H1 (cell line): ENCODE measurements at regions not wholly inside any gene's neighbourhood (a gene's known extent, or its start where the extent isn't known, plus 50 kb on each side); places are given as distances from the start of the nearest gene placed in this dataset.

Experiments used
- CTCF ChIA-PET: fragments of 300-600 bp; sonication (Branson Sonifier 250); formaldehyde crosslinking; loops from one replicate; lab custom pipeline; 2021; ENCODE audit not compliant: partially characterized antibody; lab: Charles Lee
- POLR2A ChIA-PET: fragments of 300-600 bp; sonication (Branson Sonifier 250); formaldehyde crosslinking; loops from one replicate; lab custom pipeline; 2021; ENCODE audit warnings: inconsistent platforms; ENCODE audit not compliant: partially characterized antibody; lab: Charles Lee
- DNase-seq, 2 experiments: peaks; one replicate each; pipeline versions ENCODE4 v3.0.0 to v3.0.0-alpha.2; 2010 to 2022; ENCODE audit warnings: low spot score in 2 of 2, low read depth in 1 of 2, mixed read lengths in 1 of 2
- FAIRE-seq: peaks from 2 replicates; lab custom pipeline; 2011; peaks lifted over from hg19 to GRCh38; lab: Jason Lieb, UNC
- H2AFZ ChIP-seq: 2 replicates; pipeline ENCODE4 v1.8.1; 2012; ENCODE audit warnings: low read length, inconsistent platforms
- H2AK5ac ChIP-seq: 2 replicates; pipeline ENCODE4 v1.6.1; 2013; ENCODE audit warnings: low read depth, low read length
- H2BK120ac ChIP-seq: replicated peaks from 2 replicates; pipeline ENCODE3; 2013; ENCODE audit warnings: low read depth, low read length, inconsistent platforms
- H2BK12ac ChIP-seq: 2 replicates; pipeline ENCODE4 v1.6.1; 2013; ENCODE audit warnings: low read depth, low read length
- H2BK15ac ChIP-seq: 2 replicates; pipeline ENCODE4 v1.6.1; 2013; ENCODE audit warnings: low read length
- H2BK20ac ChIP-seq: 2 replicates; pipeline ENCODE4 v1.6.1; 2013; ENCODE audit warnings: low read length
- H2BK5ac ChIP-seq: 2 replicates; pipeline ENCODE4 v1.6.1; 2013; ENCODE audit warnings: low read depth, low read length
- H3K14ac ChIP-seq: 2 replicates; pipeline ENCODE4 v1.6.1; 2013; ENCODE audit warnings: inconsistent platforms; ENCODE audit not compliant: insufficient read length
- H3K18ac ChIP-seq: 2 replicates; pipeline ENCODE4 v1.6.1; 2013; ENCODE audit warnings: low read length; ENCODE audit errors: extremely low read depth
- H3K23ac ChIP-seq: 2 replicates; pipeline ENCODE4 v1.6.1; 2013; ENCODE audit warnings: inconsistent platforms; ENCODE audit not compliant: insufficient read length
- H3K23me2 ChIP-seq: 2 replicates; pipeline ENCODE4 v1.6.1; 2013; ENCODE audit warnings: low read depth, low read length
- H3K27ac ChIP-seq: 2 replicates; pipeline ENCODE4 v1.6.1; 2011; ENCODE audit warnings: low read depth, low read length, inconsistent platforms
- H3K27me3 ChIP-seq, 4 experiments: replicated peaks in 1 of 4; 1 replicate in 1 of 4; 2 replicates in 3 of 4; pipeline versions ENCODE4 v1.6.1 to v1.8.1; 2011 to 2013; ENCODE audit warnings: low read length in 3 of 4, mild to moderate bottlenecking in 3 of 4, inconsistent platforms in 2 of 4, mixed read lengths in 2 of 4, moderate library complexity in 1 of 4; ENCODE audit not compliant: control insufficient read depth in 3 of 4, insufficient read depth in 3 of 4; ENCODE audit errors: extremely low read depth in 1 of 4
- H3K36me3 ChIP-seq, 4 experiments: 2 replicates each; pipeline versions ENCODE4 v1.6.1 to v1.8.1; 2011 to 2013; ENCODE audit warnings: mild to moderate bottlenecking in 4 of 4, low read length in 3 of 4, moderate library complexity in 2 of 4, control low read depth in 1 of 4, inconsistent platforms in 1 of 4; ENCODE audit not compliant: insufficient read depth in 4 of 4, control insufficient read depth in 2 of 4
- H3K4ac ChIP-seq: replicated peaks from 2 replicates; pipeline ENCODE3; 2013; ENCODE audit warnings: low read length, low read depth, mixed read lengths, inconsistent platforms; ENCODE audit not compliant: insufficient read length
- H3K4me1 ChIP-seq, 4 experiments: replicated peaks in 1 of 4; 1 replicate in 1 of 4; 2 replicates in 3 of 4; pipeline versions ENCODE4 v1.6.1 to v1.8.1; 2011 to 2013; ENCODE audit warnings: low read length in 3 of 4, inconsistent platforms in 2 of 4, mixed read lengths in 1 of 4; ENCODE audit not compliant: insufficient read depth in 4 of 4, control insufficient read depth in 3 of 4
- H3K4me2 ChIP-seq, 2 experiments: 2 replicates each; pipeline versions ENCODE4 v1.6.1 to v1.8.1; 2011 to 2013; ENCODE audit warnings: low read depth in 2 of 2, low read length in 2 of 2, control low read depth in 1 of 2, inconsistent platforms in 1 of 2, mild to moderate bottlenecking in 1 of 2; ENCODE audit not compliant: insufficient read depth in 1 of 2
- H3K4me3 ChIP-seq, 4 experiments: fragments of 200-600, 300-600 bp in 1 of 4; sonication (generic), shearing (Covaris generic), sonication (Bioruptor Twin) in 1 of 4; 2 replicates each; pipeline versions ENCODE4 v1.5.1 to v1.8.1; 2011 to 2016; ENCODE audit warnings: low read length in 4 of 4, low read depth in 3 of 4, control low read depth in 2 of 4, inconsistent platforms in 2 of 4, mild to moderate bottlenecking in 2 of 4, mixed read lengths in 1 of 4, moderate library complexity in 1 of 4; ENCODE audit not compliant: insufficient read depth in 2 of 4; ENCODE audit errors: extremely low read depth in 1 of 4
- H3K56ac ChIP-seq: replicated peaks from 2 replicates; pipeline ENCODE3; 2013; ENCODE audit warnings: low read depth, mild to moderate bottlenecking, mixed read lengths, low read length, inconsistent platforms; ENCODE audit not compliant: insufficient read length
- H3K79me1 ChIP-seq: 2 replicates; pipeline ENCODE4 v1.6.1; 2013; ENCODE audit warnings: low read depth, low read length, control low read depth
- H3K79me2 ChIP-seq, 2 experiments: 2 replicates each; pipeline versions ENCODE4 v1.6.1 to v1.8.1; 2012 to 2013; ENCODE audit warnings: low read length in 2 of 2, mild to moderate bottlenecking in 2 of 2, inconsistent platforms in 1 of 2; ENCODE audit not compliant: insufficient read depth in 2 of 2, control insufficient read depth in 1 of 2
- H3K9ac ChIP-seq, 4 experiments: replicated peaks in 1 of 4; 1 replicate in 1 of 4; 2 replicates in 3 of 4; pipeline versions ENCODE4 v1.6.1 to v1.8.1; 2011 to 2013; ENCODE audit warnings: low read depth in 3 of 4, low read length in 3 of 4, control low read depth in 2 of 4, mild to moderate bottlenecking in 2 of 4, moderate library complexity in 2 of 4, inconsistent platforms in 1 of 4; ENCODE audit errors: extremely low read depth in 1 of 4
- H3K9me3 ChIP-seq, 2 experiments: 2 replicates each; pipeline versions ENCODE4 v1.6.1 to v1.8.1; 2012 to 2013; ENCODE audit warnings: mild to moderate bottlenecking in 2 of 2, moderate library complexity in 2 of 2, control low read depth in 1 of 2, inconsistent platforms in 1 of 2, low read depth in 1 of 2, low read length in 1 of 2, mixed read lengths in 1 of 2; ENCODE audit not compliant: insufficient read depth in 2 of 2
- H4K20me1 ChIP-seq, 2 experiments: replicated peaks in 1 of 2; 2 replicates each; pipeline versions ENCODE3 to v1.8.1; 2011 to 2013; ENCODE audit warnings: inconsistent platforms in 2 of 2, low read length in 2 of 2, mild to moderate bottlenecking in 1 of 2; ENCODE audit not compliant: insufficient read depth in 2 of 2, control insufficient read depth in 1 of 2
- H4K5ac ChIP-seq: 2 replicates; pipeline ENCODE4 v1.6.1; 2013; ENCODE audit warnings: low read length, low read depth, mixed read lengths, inconsistent platforms; ENCODE audit not compliant: insufficient read length
- H4K8ac ChIP-seq: 2 replicates; pipeline ENCODE4 v1.8.0; 2013; ENCODE audit warnings: mild to moderate bottlenecking, moderate library complexity, low read length, inconsistent platforms; ENCODE audit not compliant: insufficient read depth; ENCODE audit errors: extremely low read depth
- H4K91ac ChIP-seq: replicated peaks from 2 replicates; pipeline ENCODE3; 2013; ENCODE audit warnings: low read length, mixed read lengths, inconsistent platforms; ENCODE audit not compliant: insufficient read length
- BACH1 ChIP-seq: IDR thresholded peaks from 2 replicates; pipeline ENCODE4 v1.6.1; 2012; ENCODE audit warnings: low read length, improper control_type of control experiment
- BCL11A ChIP-seq, 2 experiments: IDR thresholded peaks; one replicate each; pipeline ENCODE4 v1.6.1; 2011; ENCODE audit warnings: low read depth in 2 of 2, low read length in 2 of 2, mild to moderate bottlenecking in 2 of 2
- CHD2 ChIP-seq: IDR thresholded peaks from 2 replicates; pipeline ENCODE4 v1.6.1; 2012; ENCODE audit warnings: low read length, improper control_type of control experiment
- CTCF ChIP-seq, 3 experiments: IDR thresholded peaks; 1 replicate in 2 of 3; 2 replicates in 1 of 3; pipeline versions ENCODE4 v1.5.1 to v1.6.1; 2011; ENCODE audit warnings: low read length in 3 of 3, mild to moderate bottlenecking in 3 of 3, inconsistent platforms in 2 of 3, low read depth in 1 of 3, moderate library complexity in 1 of 3; ENCODE audit not compliant: insufficient read depth in 1 of 3; ENCODE audit errors: control extremely low read depth in 1 of 3
- GABPA ChIP-seq: IDR thresholded peaks from 2 replicates; pipeline ENCODE4 v1.6.1; 2011; ENCODE audit warnings: mild to moderate bottlenecking, low read length, moderate library complexity, borderline replicate concordance; ENCODE audit not compliant: insufficient read depth
- JUN ChIP-seq: IDR thresholded peaks from 2 replicates; pipeline ENCODE4 v1.6.1; 2011; ENCODE audit warnings: low read depth, mild to moderate bottlenecking, improper control_type of control experiment, low read length
- RNF2 ChIP-seq: fragments of 200-900, 300-1000 bp; sonication (generic); IDR thresholded peaks from 2 replicates; pipeline ENCODE4 v1.7.1; 2016; ENCODE audit warnings: borderline replicate concordance, low read depth, mild to moderate bottlenecking, antibody characterized with exemption, low read length; ENCODE audit not compliant: poor library complexity, severe bottlenecking; ENCODE audit errors: missing control alignments
- TCF12 ChIP-seq: IDR thresholded peaks from 2 replicates; pipeline ENCODE4 v1.6.1; 2011; ENCODE audit warnings: low read depth, mild to moderate bottlenecking, low read length
- ZNF274 ChIP-seq: IDR thresholded peaks from 2 replicates; pipeline ENCODE4 v1.7.0; 2012; ENCODE audit warnings: low read length, borderline replicate concordance; ENCODE audit errors: extremely low read depth
- WGBS, 2 experiments: shearing (Covaris generic) in 1 of 2; methylation state at CpG; one replicate each; pipeline versions ENCODE4 v1.1.6 to v1.1.7; 2013 to 2015; ENCODE audit warnings: low lambda C conversion rate in 2 of 2, mixed read lengths in 2 of 2, inconsistent platforms in 1 of 2, low coverage in 1 of 2, missing lambda C conversion rate in 1 of 2; ENCODE audit not compliant: insufficient replicate concordance in 2 of 2, insufficient coverage in 1 of 2, insufficient read length in 1 of 2; ENCODE audit errors: extremely low coverage in 1 of 2, missing lambda C conversion rate in 1 of 2; 5-methylcytosine and 5-hydroxymethylcytosine counted together
- TF ChIP-seq, protein P1 (sequence below): IDR thresholded peaks from 2 replicates; pipeline ENCODE4 v1.6.1; 2012; ENCODE audit warnings: inconsistent platforms

DNA sequence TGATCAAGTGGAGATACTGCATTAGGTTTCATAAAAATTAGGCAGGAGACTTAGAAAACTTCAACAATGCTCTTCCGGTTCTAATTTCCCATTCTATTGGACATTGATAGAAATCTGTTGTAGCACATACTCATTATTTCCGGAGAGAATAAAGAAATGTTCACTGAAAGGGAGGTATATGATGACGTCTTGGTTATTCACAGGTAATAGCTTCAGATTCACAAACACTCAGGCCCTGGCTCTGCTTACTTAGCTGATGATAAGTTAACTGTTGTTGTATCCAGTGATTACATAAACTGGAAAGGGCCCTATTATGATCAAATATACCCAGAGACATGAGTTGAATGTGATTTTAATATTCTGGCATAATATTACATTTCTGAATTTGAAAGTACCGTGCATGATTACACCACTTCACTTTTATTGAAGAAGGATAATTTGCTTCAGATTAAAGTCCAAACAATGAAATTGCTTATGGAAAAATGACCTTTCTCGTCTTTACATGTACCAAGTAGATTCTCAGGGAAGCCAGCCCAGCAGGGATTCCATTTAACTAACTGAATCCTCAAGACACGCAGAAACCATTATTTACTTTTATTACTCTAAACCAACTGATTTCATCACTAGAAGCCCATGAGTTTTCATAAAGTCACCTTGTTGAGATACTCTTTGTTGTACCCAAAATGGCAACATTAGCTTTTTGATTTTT, 288.0 kb upstream of the PITRM1 start:
- Histone ChIP-seq H3K4ac (no peak overlapping the region), H3K4me3 (no peak overlapping the region), H3K14ac (no peak overlapping the region), H3K27me3 (no peaks in the 10 kb centered on the region), H2AK5ac (no peak overlapping the region), H3K56ac (no peak overlapping the region), H3K79me2 (no peaks in the 10 kb centered on the region), H3K79me1 (no peaks in the 10 kb centered on the region), H4K20me1 (no peaks in the 10 kb centered on the region), H2BK12ac (no peak overlapping the region), H4K8ac (no peak overlapping the region), H2BK15ac (no peak overlapping the region), H3K9ac (no peak overlapping the region), H2AFZ (no peak overlapping the region), H4K5ac (no peak overlapping the region), H3K4me1 (no peaks in the 10 kb centered on the region), H4K91ac (no peak overlapping the region), H3K23me2 (no peaks in the 10 kb centered on the region), H3K9me3 (peaks cover 0 to 6% of the 10 kb centered on the region in 2 experiments; a peak in 1 of 4 replicates), H2BK5ac (no peak overlapping the region), H2BK20ac (no peak overlapping the region), H3K23ac (no peak overlapping the region), H3K27ac (no peak overlapping the region), H3K18ac (no peak overlapping the region), H3K36me3 (no peaks in the 10 kb centered on the region; a peak in 1 of 8 replicates), H3K4me2 (no peak overlapping the region), H2BK120ac (no peak overlapping the region)
- DNase-seq (no peak), FAIRE-seq (no peak)
- ChIA-PET CTCF (no interaction called here), POLR2A (no interaction called here)
- 92% methylated on average over 6 of the region's 6 CpGs; no CpG with 5 or more reads in 1 of the 2 experiments for WGBS, 2 experiments
- TF ChIP-seq BACH1, result no peak
- no peak for TF ChIP-seq GABPA
- no peak for TF ChIP-seq JUN
- TF ChIP-seq, protein P1, sequence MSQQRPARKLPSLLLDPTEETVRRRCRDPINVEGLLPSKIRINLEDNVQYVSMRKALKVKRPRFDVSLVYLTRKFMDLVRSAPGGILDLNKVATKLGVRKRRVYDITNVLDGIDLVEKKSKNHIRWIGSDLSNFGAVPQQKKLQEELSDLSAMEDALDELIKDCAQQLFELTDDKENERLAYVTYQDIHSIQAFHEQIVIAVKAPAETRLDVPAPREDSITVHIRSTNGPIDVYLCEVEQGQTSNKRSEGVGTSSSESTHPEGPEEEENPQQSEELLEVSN, result no peak
- no peak for TF ChIP-seq ZNF274
- TF ChIP-seq RNF2, result no peak
- TF ChIP-seq TCF12, result no peak
- TF ChIP-seq BCL11A (IDR thresholded peaks at IDR 0.05; ENCODE audit: low read depth in 2 of 2, low read length in 2 of 2), result no peak
- no peak for TF ChIP-seq CTCF (IDR thresholded peaks at IDR 0.05; ENCODE audit: control extremely low read depth in 1 of 3, insufficient read depth in 1 of 3, low read depth in 1 of 3, low read length in 3 of 3)
- no peak for TF ChIP-seq CHD2
